ENCODE measurements at regions not wholly inside any gene's neighbourhood (a gene's known extent, or its start where the extent isn't known, plus 50 kb on each side); places are given as distances from the start of the nearest gene placed in this dataset.

DNA sequence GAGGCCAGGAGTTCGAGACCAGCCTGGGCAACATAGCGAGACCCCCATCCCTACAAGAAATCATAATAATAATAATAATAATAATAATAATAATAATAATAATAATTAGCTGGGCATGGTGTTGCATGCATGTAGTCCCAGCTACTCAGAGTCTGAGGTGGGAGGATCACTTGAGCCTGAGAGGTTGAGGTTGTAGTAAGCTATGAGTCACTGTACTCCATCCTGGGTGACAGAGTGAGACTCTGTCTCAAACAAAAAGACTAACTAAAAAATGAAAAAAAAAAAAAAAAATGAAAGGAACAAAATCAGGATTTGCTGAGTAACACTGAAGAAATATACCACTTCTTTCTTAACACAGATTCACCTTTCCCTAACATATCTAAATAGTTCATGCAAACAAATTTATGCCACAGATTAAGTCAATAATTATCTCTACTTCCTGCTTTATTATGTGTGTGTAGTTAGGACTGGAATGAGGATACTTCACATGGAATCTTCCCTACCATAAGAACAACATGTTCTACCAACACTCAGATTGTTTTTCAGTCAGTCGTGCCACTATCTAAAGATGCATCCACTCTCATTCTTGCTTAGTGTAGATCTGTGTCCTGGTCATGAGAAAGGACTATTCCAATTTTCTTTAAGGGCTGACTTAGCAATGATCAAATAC is 928.7 kb downstream of the SLC4A3 start:
- Histone ChIP-seq H3K4me1 (no peaks in the 10 kb centered on the region), H3K4me3 (no peak overlapping the region), H3K36me3 (no peaks in the 10 kb centered on the region), H3K27ac (no peak overlapping the region), H3K9me3 (no peaks in the 10 kb centered on the region), H3K27me3 (no peaks in the 10 kb centered on the region)
- DNase-seq (no peak), ATAC-seq (no peak)
- TF ChIP-seq, protein P1, sequence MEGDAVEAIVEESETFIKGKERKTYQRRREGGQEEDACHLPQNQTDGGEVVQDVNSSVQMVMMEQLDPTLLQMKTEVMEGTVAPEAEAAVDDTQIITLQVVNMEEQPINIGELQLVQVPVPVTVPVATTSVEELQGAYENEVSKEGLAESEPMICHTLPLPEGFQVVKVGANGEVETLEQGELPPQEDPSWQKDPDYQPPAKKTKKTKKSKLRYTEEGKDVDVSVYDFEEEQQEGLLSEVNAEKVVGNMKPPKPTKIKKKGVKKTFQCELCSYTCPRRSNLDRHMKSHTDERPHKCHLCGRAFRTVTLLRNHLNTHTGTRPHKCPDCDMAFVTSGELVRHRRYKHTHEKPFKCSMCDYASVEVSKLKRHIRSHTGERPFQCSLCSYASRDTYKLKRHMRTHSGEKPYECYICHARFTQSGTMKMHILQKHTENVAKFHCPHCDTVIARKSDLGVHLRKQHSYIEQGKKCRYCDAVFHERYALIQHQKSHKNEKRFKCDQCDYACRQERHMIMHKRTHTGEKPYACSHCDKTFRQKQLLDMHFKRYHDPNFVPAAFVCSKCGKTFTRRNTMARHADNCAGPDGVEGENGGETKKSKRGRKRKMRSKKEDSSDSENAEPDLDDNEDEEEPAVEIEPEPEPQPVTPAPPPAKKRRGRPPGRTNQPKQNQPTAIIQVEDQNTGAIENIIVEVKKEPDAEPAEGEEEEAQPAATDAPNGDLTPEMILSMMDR (IDR thresholded peaks at IDR 0.05), result no peak
- 87 to 92% methylated on average over 3 of the region's 3 CpGs for WGBS, 2 donors
- intact Hi-C loops (cut with DNase I), result no loop called here

DNA sequence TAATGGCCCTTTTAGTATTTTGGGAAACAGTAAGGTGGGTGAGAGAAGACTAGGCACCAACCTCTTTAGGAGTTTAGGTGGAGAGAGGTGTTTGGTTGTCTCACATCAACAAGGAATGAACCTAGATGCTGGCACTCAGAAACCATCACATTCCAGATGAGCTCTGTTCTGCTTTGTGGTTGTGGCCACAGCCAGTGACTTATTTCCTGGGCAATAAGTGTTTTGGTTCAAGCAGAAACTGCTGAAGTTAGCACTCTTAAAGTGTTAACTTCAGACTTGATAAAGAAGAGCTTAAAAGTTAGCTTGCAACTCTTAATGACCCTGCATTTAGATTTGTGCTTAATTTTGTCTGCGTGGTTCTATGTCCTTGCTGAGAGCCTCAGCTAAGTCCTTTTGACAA is 929.2 kb downstream of the SLC4A3 start:
- TF ChIP-seq, protein P1 (IDR thresholded peaks at IDR 0.05), result no peak
- DNase-seq (no peak), ATAC-seq (no peak)
- Histone ChIP-seq H3K4me1 (no peaks in the 10 kb centered on the region), H3K9me3 (no peaks in the 10 kb centered on the region), H3K36me3 (no peaks in the 10 kb centered on the region), H3K27me3 (no peaks in the 10 kb centered on the region), H3K4me3 (no peak overlapping the region), H3K27ac (no peak overlapping the region)
- WGBS, 2 donors, result 50 to 57% methylated on average over 1 of the region's 1 CpG
- intact Hi-C loops (cut with DNase I), result no loop called here

DNA sequence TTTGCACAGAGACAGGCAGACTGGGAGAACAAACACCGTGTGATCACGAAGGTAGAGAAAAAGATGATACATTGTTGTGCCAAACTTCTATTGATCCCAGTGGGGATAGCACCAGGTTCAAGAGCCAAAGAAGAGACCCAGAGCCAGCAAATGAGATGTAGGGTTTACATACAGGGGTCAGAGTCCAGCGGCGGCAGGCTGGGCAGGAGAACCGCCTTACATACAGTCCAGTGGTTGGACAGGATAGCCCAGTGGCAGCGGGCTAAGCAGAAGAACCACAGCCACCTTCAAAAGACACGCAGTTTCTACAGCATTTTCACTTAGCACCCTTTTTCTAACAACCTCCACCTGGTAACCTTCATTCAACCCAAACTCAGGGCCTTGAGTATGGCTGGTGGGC is 932.8 kb downstream of the SLC4A3 start:
- 94 to 96% methylated on average over 7 of the region's 7 CpGs for WGBS, 2 donors
- Histone ChIP-seq H3K4me3 (no peak overlapping the region), H3K9me3 (no peaks in the 10 kb centered on the region), H3K27me3 (no peaks in the 10 kb centered on the region), H3K27ac (no peak overlapping the region), H3K4me1 (no peaks in the 10 kb centered on the region), H3K36me3 (no peaks in the 10 kb centered on the region)
- DNase-seq (no peak), ATAC-seq (no peak)
- intact Hi-C loops (cut with DNase I), result no loop called here
- TF ChIP-seq, protein P1 (IDR thresholded peaks at IDR 0.05), result no peak

DNA sequence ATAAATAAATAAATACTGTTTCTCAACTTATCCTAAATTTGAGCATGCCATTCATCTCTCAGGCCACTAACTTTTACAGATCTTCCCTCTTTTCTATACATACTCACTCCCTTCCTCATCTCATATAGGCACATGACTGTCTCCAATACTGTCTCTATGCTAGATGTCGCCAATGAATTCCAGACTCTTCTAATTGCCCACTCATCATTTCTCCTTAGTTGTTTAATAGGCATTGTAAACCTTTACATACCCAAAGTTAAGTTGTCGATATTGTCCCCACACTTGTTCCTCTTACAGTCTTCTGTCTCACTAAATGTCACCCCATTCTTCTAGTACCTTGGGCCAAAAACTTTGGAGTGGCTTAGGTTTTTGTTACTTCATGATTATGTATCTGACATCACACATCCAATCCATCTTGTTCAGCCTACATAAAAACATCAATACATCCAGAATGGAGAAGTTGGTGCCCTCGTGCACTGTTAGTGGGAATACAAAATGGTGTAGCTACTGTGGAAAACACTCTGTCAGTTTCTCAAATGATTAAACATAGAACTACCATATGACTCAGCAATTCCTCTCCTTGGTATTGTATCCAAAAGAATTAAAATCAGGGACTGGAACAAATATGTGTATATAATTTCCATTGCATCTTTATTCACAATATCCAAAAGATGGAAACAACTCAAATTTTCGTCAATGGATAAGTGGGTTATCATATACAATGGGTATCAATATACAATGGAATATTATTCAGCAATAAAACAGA is 935.1 kb downstream of the SLC4A3 start:
- no peaks in the 10 kb centered on the region for H3K27me3 ChIP-seq
- no peaks in the 10 kb centered on the region for H3K36me3 ChIP-seq
- TF ChIP-seq, protein P1 (IDR thresholded peaks at IDR 0.05), result no peak
- ATAC-seq (no peak), DNase-seq (no peak)
- no peak overlapping the region for H3K4me3 ChIP-seq
- H3K27ac ChIP-seq, result no peak overlapping the region
- WGBS, 2 donors, result 87 to 89% methylated on average over 4 of the region's 4 CpGs
- intact Hi-C loops (cut with DNase I), result no loop called here
- no peaks in the 10 kb centered on the region for H3K9me3 ChIP-seq
- no peaks in the 10 kb centered on the region for H3K4me1 ChIP-seq

Measured in heart right ventricle (tissue), 16 donors.